ENCODE measurements at regions not wholly inside any gene's neighbourhood (a gene's known extent, or its start where the extent isn't known, plus 50 kb on each side); places are given as distances from the start of the nearest gene placed in this dataset.
A peak's percentile ranks its signal among the peaks of the same experiment; 100 is the strongest.

GRCh38 chr13:109331898-109332297 is 454.5 kb downstream of the IRS2 start:
- Histone ChIP-seq H3K9ac (ENCODE audit: control insufficient read depth, extremely low read depth, insufficient read depth, low read length) (no peak overlapping the region), H2AFZ (ENCODE audit: control insufficient read depth, low read length) (no peak overlapping the region), H3K4me2 (ENCODE audit: control insufficient read depth, extremely low read depth, insufficient read depth, low read depth, low read length) (no peak overlapping the region), H3K9me3 (ENCODE audit: control insufficient read depth, low read depth, low read length) (no peaks in the 10 kb centered on the region), H4K20me1 (ENCODE audit: control insufficient read depth, extremely low read depth, insufficient read depth, low read length) (no peaks in the 10 kb centered on the region), H3K79me2 (ENCODE audit: control insufficient read depth, insufficient read depth, low read length) (no peaks in the 10 kb centered on the region), H3K9me1 (ENCODE audit: control insufficient read depth, extremely low read depth, insufficient read depth, low read length) (no peaks in the 10 kb centered on the region), H3K4me3 (ENCODE audit: control insufficient read depth in 2 of 3, extremely low read depth in 1 of 3, insufficient read depth in 2 of 3, low read depth in 1 of 3, low read length in 3 of 3) (no peak overlapping the region), H3K27me3 (ENCODE audit: control insufficient read depth, extremely low read depth, insufficient read depth, low read length) (no peaks in the 10 kb centered on the region), H3K4me1 (ENCODE audit: control insufficient read depth, extremely low read depth, insufficient read depth, low read length) (no peaks in the 10 kb centered on the region), H3K36me3 (ENCODE audit: control insufficient read depth in 2 of 2, extremely low read depth in 1 of 2, insufficient read depth in 2 of 2, low read length in 2 of 2) (no peaks in the 10 kb centered on the region), H3K27ac (ENCODE audit: control insufficient read depth, insufficient read depth, low read length) (no peak overlapping the region)
- no peak for TF ChIP-seq EZH2 (IDR thresholded peaks at IDR 0.05; ENCODE audit: low read length)
- no peak for TF ChIP-seq CTCF (optimal IDR thresholded peaks at IDR 0.05 in 1 of 3, IDR thresholded peaks at IDR 0.05 in 1 of 3, conservative IDR thresholded peaks at IDR 0.05 in 1 of 3; ENCODE audit: extremely low read depth in 1 of 3, insufficient read depth in 2 of 3, low read length in 3 of 3)
- FAIRE-seq (no peak), DNase-seq (ENCODE audit: low read depth, low spot score) (no peak)
- dilution Hi-C loops (cut with MboI; ENCODE audit: extremely low pct_ligation_motif_present, low sequenced_read_pairs), result no loop called here

GRCh38 chr13:109331011-109331433 is 455.4 kb downstream of the IRS2 start:
- Histone ChIP-seq H3K27ac (ENCODE audit: control insufficient read depth, insufficient read depth, low read length) (no peak overlapping the region), H4K20me1 (ENCODE audit: control insufficient read depth, extremely low read depth, insufficient read depth, low read length) (no peaks in the 10 kb centered on the region), H3K9me3 (ENCODE audit: control insufficient read depth, low read depth, low read length) (no peaks in the 10 kb centered on the region), H3K9me1 (ENCODE audit: control insufficient read depth, extremely low read depth, insufficient read depth, low read length) (no peaks in the 10 kb centered on the region), H3K36me3 (ENCODE audit: control insufficient read depth in 2 of 2, extremely low read depth in 1 of 2, insufficient read depth in 2 of 2, low read length in 2 of 2) (no peaks in the 10 kb centered on the region), H3K79me2 (ENCODE audit: control insufficient read depth, insufficient read depth, low read length) (no peaks in the 10 kb centered on the region), H3K4me3 (ENCODE audit: control insufficient read depth in 2 of 3, extremely low read depth in 1 of 3, insufficient read depth in 2 of 3, low read depth in 1 of 3, low read length in 3 of 3) (no peak overlapping the region), H3K4me2 (ENCODE audit: control insufficient read depth, extremely low read depth, insufficient read depth, low read depth, low read length) (no peak overlapping the region), H3K9ac (ENCODE audit: control insufficient read depth, extremely low read depth, insufficient read depth, low read length) (no peak overlapping the region), H3K4me1 (ENCODE audit: control insufficient read depth, extremely low read depth, insufficient read depth, low read length) (no peaks in the 10 kb centered on the region), H3K27me3 (ENCODE audit: control insufficient read depth, extremely low read depth, insufficient read depth, low read length) (no peaks in the 10 kb centered on the region), H2AFZ (ENCODE audit: control insufficient read depth, low read length) (no peak overlapping the region)
- FAIRE-seq, result peak; percentile 5
- DNase-seq (ENCODE audit: low read depth, low spot score), result no peak
- TF ChIP-seq CTCF (optimal IDR thresholded peaks at IDR 0.05 in 1 of 3, IDR thresholded peaks at IDR 0.05 in 1 of 3, conservative IDR thresholded peaks at IDR 0.05 in 1 of 3; ENCODE audit: extremely low read depth in 1 of 3, insufficient read depth in 2 of 3, low read length in 3 of 3) (no peak), EZH2 (IDR thresholded peaks at IDR 0.05; ENCODE audit: low read length) (no peak)
- dilution Hi-C loops (cut with MboI; ENCODE audit: extremely low pct_ligation_motif_present, low sequenced_read_pairs), result no loop called here
